ENCODE measurements at regions not wholly inside any gene's neighbourhood (a gene's known extent, or its start where the extent isn't known, plus 50 kb on each side); places are given as distances from the start of the nearest gene placed in this dataset.
"Not testable (repeated sequence)": the region's sequence is repeated elsewhere in the genome, so short reads cannot be mapped to it uniquely, and the experiment has no call there.

- TF ChIP-seq CTCF (IDR thresholded peaks at IDR 0.05; ENCODE audit: control extremely low read depth, extremely low read depth, low read depth, missing control alignments), result no peak
- ChIA-PET POLR2A (no interaction called here), CTCF (interaction anchor here (0.8 to 3.7 kb wide), 25 partner anchors 10 to 190 kb away, joined by 3 to 38 read pairs (median 5); partner anchors contain the start of gene UGP2)
- no peak for DNase-seq (ENCODE audit: extremely low spot score)
Measured at GRCh38 chr2:63699549-63699839, 110.7 kb downstream of the MDH1 start.

GRCh38 chr2:63700271-63700670 lies 111.5 kb downstream of the MDH1 start:
- TF ChIP-seq CTCF (IDR thresholded peaks at IDR 0.05; ENCODE audit: control extremely low read depth, extremely low read depth, low read depth, missing control alignments), result no peak
- ChIA-PET CTCF (interaction anchor here (1.1 to 3.7 kb wide), 11 partner anchors 10 to 190 kb away, joined by 4 to 38 read pairs (median 8); partner anchors contain the start of gene UGP2), POLR2A (no interaction called here)
- no peak for DNase-seq (ENCODE audit: extremely low spot score)

- CTCF ChIA-PET, result no interaction called here
- TF ChIP-seq CTCF (IDR thresholded peaks at IDR 0.05; ENCODE audit: control extremely low read depth, extremely low read depth, low read depth, missing control alignments), result no peak
- no peak for DNase-seq (ENCODE audit: extremely low spot score)
- POLR2A ChIA-PET, result no interaction called here
Measured at GRCh38 chr2:63701406-63701805, 112.6 kb downstream of the MDH1 start.

GRCh38 chr2:63706084-63706483 lies 117.3 kb downstream of the MDH1 start:
- CTCF ChIA-PET; DNase-seq (ENCODE audit: extremely low spot score); POLR2A ChIA-PET: not testable (repeated sequence)

GRCh38 chr2:63710732-63711131 lies 122.0 kb downstream of the MDH1 start:
- TF ChIP-seq CTCF (IDR thresholded peaks at IDR 0.05; ENCODE audit: control extremely low read depth, extremely low read depth, low read depth, missing control alignments), result no peak
- CTCF ChIA-PET, result no interaction called here
- no peak for DNase-seq (ENCODE audit: extremely low spot score)
- POLR2A ChIA-PET, result no interaction called here

GRCh38 chr2:63712748-63713147 lies 124.0 kb downstream of the MDH1 start:
- ChIA-PET CTCF (interaction anchor here (1.0 to 1.5 kb wide), 2 partner anchors 14 to 142 kb away, joined by 3 to 5 read pairs; no protein-coding TSS in a partner anchor), POLR2A (no interaction called here)
- no peak for DNase-seq (ENCODE audit: extremely low spot score)
- no peak for TF ChIP-seq CTCF (IDR thresholded peaks at IDR 0.05; ENCODE audit: control extremely low read depth, extremely low read depth, low read depth, missing control alignments)

GRCh38 chr2:63716146-63716545 lies 125.5 kb upstream of the UGP2 start:
- ChIA-PET POLR2A (interaction anchor here (0.6 kb wide), 1 partner anchor 1864 kb away, joined by 3 read pairs; no protein-coding TSS in a partner anchor), CTCF (interaction anchor here (1.0 to 1.8 kb wide), 2 partner anchors 17 to 19 kb away, joined by 3 to 8 read pairs; no protein-coding TSS in a partner anchor)
- no peak for DNase-seq (ENCODE audit: extremely low spot score)
- no peak for TF ChIP-seq CTCF (IDR thresholded peaks at IDR 0.05; ENCODE audit: control extremely low read depth, extremely low read depth, low read depth, missing control alignments)
